HG03432 (cell line): ENCODE measurements at regions not wholly inside any gene's neighbourhood (a gene's known extent, or its start where the extent isn't known, plus 50 kb on each side); places are given as distances from the start of the nearest gene placed in this dataset.
A peak's percentile ranks its signal among the peaks of the same experiment; 100 is the strongest.
"Not testable (repeated sequence)": the region's sequence is repeated elsewhere in the genome, so short reads cannot be mapped to it uniquely, and the experiment has no call there.

Experiments used
- ATAC-seq: cut with Tn5 transposase; IDR thresholded peaks from one replicate; pipeline ENCODE4 v1.9.1; 2021; ENCODE audit warnings: mild to moderate bottlenecking, moderate library complexity; ENCODE audit not compliant: unreplicated experiment

GRCh38 chr2:216942465-216942864 is 82.6 kb upstream of the TNP1 start:
- ATAC-seq = no peak

DNA sequence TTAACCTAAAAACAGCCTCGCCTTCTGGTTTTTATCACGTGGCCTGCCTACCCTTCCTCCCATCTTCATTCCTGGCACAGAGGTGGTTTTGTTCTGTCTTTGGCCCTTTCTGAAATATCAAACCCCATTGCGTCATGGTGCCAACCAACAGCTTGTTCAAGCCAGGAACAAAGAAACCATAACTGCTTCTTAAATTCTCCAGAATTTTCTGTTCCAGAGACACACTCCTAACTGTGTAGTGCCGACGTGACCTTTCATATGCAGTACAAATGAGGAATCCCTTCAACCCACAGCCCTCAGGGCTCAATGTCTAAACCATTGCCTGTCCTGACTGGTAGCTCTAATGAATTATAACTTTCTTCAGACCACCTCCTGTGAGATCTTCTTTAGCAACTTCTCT is 82.2 kb upstream of the TNP1 start:
- no peak for ATAC-seq

GRCh38 chr2:216936954-216937357 is 77.1 kb upstream of the TNP1 start:
- ATAC-seq = no peak

- ATAC-seq = no peak
Measured at GRCh38 chr2:216934623-216935022, 74.8 kb upstream of the TNP1 start.

GRCh38 chr2:216934151-216934550 is 74.3 kb upstream of the TNP1 start:
- ATAC-seq = no peak

GRCh38 chr2:216932863-216933548 is 73.1 kb upstream of the TNP1 start:
- ATAC-seq = no peak

GRCh38 chr2:216932113-216932862 is 72.4 kb upstream of the TNP1 start:
- ATAC-seq = no peak

- ATAC-seq = no peak
Measured at GRCh38 chr2:216930716-216931115, 70.9 kb upstream of the TNP1 start.

GRCh38 chr2:216929338-216929737 is 69.5 kb upstream of the TNP1 start:
- not testable (repeated sequence) for ATAC-seq

- no peak for ATAC-seq
Measured at GRCh38 chr2:216927163-216927562, 67.3 kb upstream of the TNP1 start.

- ATAC-seq = peak; percentile 70
Measured at GRCh38 chr2:216925636-216926366, 65.9 kb upstream of the TNP1 start.

DNA sequence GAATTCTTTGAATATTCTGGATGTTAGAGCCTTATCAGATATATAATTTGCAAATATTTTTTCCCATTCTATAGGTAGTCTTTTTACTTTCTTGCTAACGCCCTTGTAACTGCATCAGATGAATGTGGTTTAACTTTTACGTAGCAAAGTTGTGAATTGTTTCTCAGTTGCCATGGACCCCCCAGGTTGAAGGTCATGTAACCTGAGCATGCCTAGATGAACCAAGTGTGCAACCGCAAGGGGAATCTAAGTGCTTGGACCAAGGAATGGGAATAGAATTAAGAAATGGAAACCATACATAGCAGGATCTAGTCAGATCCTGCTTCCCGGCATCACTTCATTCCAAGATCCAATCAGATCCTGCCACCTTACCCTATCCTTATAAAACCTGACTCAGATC is 65.1 kb upstream of the TNP1 start:
- ATAC-seq = no peak

- no peak for ATAC-seq
Measured at GRCh38 chr2:216923706-216924105, 63.8 kb upstream of the TNP1 start.

- peak; percentile 73 for ATAC-seq
Measured at GRCh38 chr2:216922175-216922780, 62.4 kb upstream of the TNP1 start.

DNA sequence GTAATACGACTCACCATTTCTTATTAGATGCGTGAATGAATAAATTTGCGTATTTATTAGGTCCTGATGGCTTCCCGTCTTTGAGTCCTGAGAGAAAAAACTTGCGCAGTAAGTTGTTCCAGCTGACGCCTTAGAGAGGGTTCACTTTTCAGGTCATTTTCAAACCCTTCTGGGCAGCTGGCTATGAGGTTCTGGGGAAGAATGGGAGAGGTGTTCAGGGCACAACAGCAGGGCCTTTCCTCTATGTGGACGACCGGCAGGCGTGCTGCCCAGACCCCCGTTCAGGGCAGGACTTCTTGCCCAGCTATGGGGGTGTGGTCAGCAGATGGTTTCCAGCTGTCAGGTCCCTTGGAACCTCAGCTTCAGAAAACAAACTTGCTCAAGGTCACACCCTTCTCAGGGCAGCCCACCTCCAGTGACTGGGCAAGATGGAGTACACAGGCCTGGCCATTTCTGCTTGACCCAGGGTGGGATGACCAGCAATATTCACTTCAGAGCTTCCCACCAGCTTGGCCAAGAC is 61.1 kb upstream of the TNP1 start:
- no peak for ATAC-seq

GRCh38 chr2:216920143-216920876 is 60.4 kb upstream of the TNP1 start:
- ATAC-seq = no peak

- ATAC-seq = no peak
Measured at GRCh38 chr2:216918088-216918680, 58.3 kb upstream of the TNP1 start.

- no peak for ATAC-seq
Measured at GRCh38 chr2:216916956-216917650, 57.2 kb upstream of the TNP1 start.

DNA sequence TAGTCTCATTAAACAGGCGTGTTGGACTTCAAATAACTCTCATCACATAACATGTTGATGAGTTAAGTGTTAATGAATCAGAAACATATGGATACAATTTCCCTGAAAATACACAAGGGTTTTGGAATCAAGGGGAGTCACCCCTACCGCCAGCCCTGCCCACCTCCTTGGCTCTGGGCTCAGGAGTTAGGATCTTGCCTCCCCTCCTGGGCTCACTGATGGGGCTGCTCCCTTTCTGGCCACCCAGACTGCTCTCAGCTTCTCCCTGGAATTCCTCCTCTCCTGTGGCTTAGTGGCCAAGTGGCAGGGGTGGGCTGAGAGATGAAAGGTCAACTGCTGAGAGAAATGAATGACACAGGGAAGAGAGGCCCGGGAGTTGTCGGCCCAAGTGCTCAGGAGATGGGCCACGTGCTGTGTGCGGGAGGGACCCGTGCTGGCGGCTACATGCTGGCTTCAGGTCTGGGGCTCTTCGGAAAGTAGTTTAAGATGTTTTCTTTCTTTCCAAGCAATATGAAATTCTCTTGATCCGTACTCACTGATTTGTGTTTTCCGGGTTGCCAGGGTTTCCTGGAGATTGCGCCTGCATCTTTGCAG is 55.8 kb upstream of the TNP1 start:
- no peak for ATAC-seq
